ENCODE measurements at regions not wholly inside any gene's neighbourhood (a gene's known extent, or its start where the extent isn't known, plus 50 kb on each side); places are given as distances from the start of the nearest gene placed in this dataset.

- TF ChIP-seq POLR2A (IDR thresholded peaks at IDR 0.05) (no peak), CTCF (IDR thresholded peaks at IDR 0.05) (no peak), POLR2AphosphoS5 (IDR thresholded peaks at IDR 0.05) (no peak), EP300 (IDR thresholded peaks at IDR 0.05) (no peak)
- no peak for ATAC-seq
- Histone ChIP-seq H3K4me1 (no peaks in the 10 kb centered on the region), H3K36me3 (no peaks in the 10 kb centered on the region), H3K9me3 (no peaks in the 10 kb centered on the region), H3K4me3 (no peak overlapping the region), H3K27me3 (peaks cover 16% of the 10 kb centered on the region), H3K27ac (no peak overlapping the region)
- WGBS, 2 donors (ENCODE audit: low coverage in 1 of 2), result 49 to 72% methylated on average over 10 to 12 of the region's 12 CpGs
Observed at GRCh38 chr19:32171719-32172151, 173.7 kb upstream of the ZNF507 start.

GRCh38 chr19:32172566-32173160, 172.7 kb upstream of the ZNF507 start:
- H3K27me3 ChIP-seq, result peaks cover 10% of the 10 kb centered on the region
- H3K4me3 ChIP-seq, result no peak overlapping the region
- TF ChIP-seq EP300 (IDR thresholded peaks at IDR 0.05) (no peak), CTCF (IDR thresholded peaks at IDR 0.05) (no peak), POLR2A (IDR thresholded peaks at IDR 0.05) (no peak), POLR2AphosphoS5 (IDR thresholded peaks at IDR 0.05) (no peak)
- H3K4me1 ChIP-seq, result no peaks in the 10 kb centered on the region
- H3K27ac ChIP-seq, result no peak overlapping the region
- 29 to 68% methylated on average over 2 to 3 of the region's 5 CpGs for WGBS, 2 donors (ENCODE audit: low coverage in 1 of 2)
- no peak for ATAC-seq
- no peaks in the 10 kb centered on the region for H3K36me3 ChIP-seq
- H3K9me3 ChIP-seq, result no peaks in the 10 kb centered on the region

- TF ChIP-seq EP300 (IDR thresholded peaks at IDR 0.05) (no peak), CTCF (IDR thresholded peaks at IDR 0.05) (no peak), POLR2A (IDR thresholded peaks at IDR 0.05) (no peak), POLR2AphosphoS5 (IDR thresholded peaks at IDR 0.05) (no peak)
- no peak overlapping the region for H3K27ac ChIP-seq
- no peak overlapping the region for H3K4me3 ChIP-seq
- no peaks in the 10 kb centered on the region for H3K27me3 ChIP-seq
- ATAC-seq, result no peak
- H3K9me3 ChIP-seq, result no peaks in the 10 kb centered on the region
- H3K36me3 ChIP-seq, result no peaks in the 10 kb centered on the region
- H3K4me1 ChIP-seq, result no peaks in the 10 kb centered on the region
- 71 to 84% methylated on average over 1 to 3 of the region's 3 CpGs for WGBS, 2 donors (ENCODE audit: low coverage in 1 of 2)
Observed at GRCh38 chr19:32173836-32174235, 171.6 kb upstream of the ZNF507 start.

GRCh38 chr19:32174386-32175113, 170.9 kb upstream of the ZNF507 start:
- Histone ChIP-seq H3K4me1 (no peaks in the 10 kb centered on the region), H3K27me3 (no peaks in the 10 kb centered on the region), H3K4me3 (no peak overlapping the region), H3K36me3 (no peaks in the 10 kb centered on the region), H3K9me3 (no peaks in the 10 kb centered on the region), H3K27ac (no peak overlapping the region)
- TF ChIP-seq POLR2AphosphoS5 (IDR thresholded peaks at IDR 0.05) (no peak), EP300 (IDR thresholded peaks at IDR 0.05) (no peak), POLR2A (IDR thresholded peaks at IDR 0.05) (no peak), CTCF (IDR thresholded peaks at IDR 0.05) (no peak)
- no peak for ATAC-seq
- 66 to 70% methylated on average over 4 to 8 of the region's 10 CpGs for WGBS, 2 donors (ENCODE audit: low coverage in 1 of 2)

GRCh38 chr19:32176591-32176990, 168.8 kb upstream of the ZNF507 start:
- TF ChIP-seq POLR2A (IDR thresholded peaks at IDR 0.05), result no peak
- TF ChIP-seq POLR2AphosphoS5 (IDR thresholded peaks at IDR 0.05), result no peak
- no peak for TF ChIP-seq CTCF (IDR thresholded peaks at IDR 0.05)
- no peak for TF ChIP-seq EP300 (IDR thresholded peaks at IDR 0.05)
- Histone ChIP-seq H3K27me3 (no peaks in the 10 kb centered on the region), H3K9me3 (no peaks in the 10 kb centered on the region), H3K4me3 (no peak overlapping the region), H3K27ac (no peak overlapping the region), H3K36me3 (no peaks in the 10 kb centered on the region), H3K4me1 (no peaks in the 10 kb centered on the region)
- ATAC-seq, result no peak
- WGBS, 2 donors (ENCODE audit: low coverage in 1 of 2), result 69 to 81% methylated on average over 4 to 5 of the region's 5 CpGs

Data from gastroesophageal sphincter (tissue), 4 donors.